NK-92 treated with Interleukin-12 subunit alpha and Interleukin-12 subunit beta, amount 100 ng/mL, for 24 hours (cell line): ENCODE measurements at regions not wholly inside any gene's neighbourhood (a gene's known extent, or its start where the extent isn't known, plus 50 kb on each side); places are given as distances from the start of the nearest gene placed in this dataset.
"Not testable (repeated sequence)": the region's sequence is repeated elsewhere in the genome, so short reads cannot be mapped to it uniquely, and the experiment has no call there.

ENCODE experiments used
- DNase-seq: peaks from one replicate; lab custom pipeline; 2025; lab: John Stamatoyannopoulos, UW

GRCh38 chr14:48260394-48261295, 585.2 kb upstream of the MDGA2 start:
- not testable (repeated sequence) for DNase-seq

- not testable (repeated sequence) for DNase-seq
Measured at GRCh38 chr14:48259876-48260275, 584.5 kb upstream of the MDGA2 start.

DNA sequence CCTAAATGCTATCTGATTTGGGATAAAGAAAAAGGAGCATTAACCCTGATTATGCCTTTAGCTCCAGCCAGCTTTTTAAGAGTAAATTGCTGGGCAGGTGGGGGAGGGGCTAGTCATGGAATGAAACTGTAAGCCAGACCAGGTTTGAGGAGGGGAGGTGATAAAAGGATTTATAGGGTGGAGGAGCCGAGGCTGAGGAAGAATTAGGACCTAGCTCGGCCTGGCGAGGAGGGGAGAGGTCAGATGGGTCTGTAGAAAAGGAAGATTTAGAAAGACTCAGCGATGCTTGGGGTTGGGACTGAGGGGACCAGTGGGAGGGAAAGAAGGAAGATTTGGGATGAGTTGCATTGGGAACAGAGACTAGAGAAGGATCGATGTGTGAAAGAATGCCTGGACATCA, 583.8 kb upstream of the MDGA2 start:
- DNase-seq: not testable (repeated sequence)

DNA sequence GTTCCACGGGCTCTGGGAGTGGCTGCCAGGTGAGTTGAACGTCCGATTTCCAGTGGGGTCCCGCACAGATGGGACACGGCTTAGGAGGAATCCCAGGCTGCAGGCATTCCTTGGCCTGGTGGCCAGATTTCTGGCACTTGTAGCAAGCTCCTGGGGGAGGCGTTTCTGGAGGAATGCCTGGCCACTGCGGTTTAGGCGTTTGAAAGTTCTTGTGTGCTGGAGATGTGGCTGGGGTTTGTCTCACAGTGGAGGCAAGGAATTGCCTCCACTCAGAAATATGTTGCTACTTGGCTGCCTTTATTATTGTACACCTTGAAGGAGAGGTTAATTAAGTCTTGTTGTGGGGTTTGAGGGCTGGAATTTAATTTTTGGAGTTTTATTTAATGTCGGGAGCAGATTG, 583.3 kb upstream of the MDGA2 start:
- DNase-seq: not testable (repeated sequence)

DNA sequence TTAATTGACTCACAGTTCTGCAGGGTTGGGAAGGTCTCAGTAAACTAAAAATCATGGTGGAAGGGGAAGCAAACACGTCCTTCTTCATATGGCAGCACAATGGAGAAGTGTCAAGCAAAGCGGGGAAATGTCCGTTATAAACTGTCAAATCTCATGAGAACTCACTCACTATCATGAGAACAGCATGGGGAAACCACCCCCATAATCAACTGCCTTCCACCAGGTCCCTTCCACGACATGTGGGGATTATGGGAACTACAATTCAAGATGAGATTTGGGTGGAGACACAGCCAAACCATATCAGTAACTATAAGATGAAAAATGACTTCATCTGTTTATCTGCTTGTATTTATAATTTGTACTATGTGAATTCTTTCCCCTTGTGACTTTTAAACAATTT, 577.6 kb upstream of the MDGA2 start:
- no peak for DNase-seq

GRCh38 chr14:48251290-48251689, 575.9 kb upstream of the MDGA2 start:
- DNase-seq: no peak

DNA sequence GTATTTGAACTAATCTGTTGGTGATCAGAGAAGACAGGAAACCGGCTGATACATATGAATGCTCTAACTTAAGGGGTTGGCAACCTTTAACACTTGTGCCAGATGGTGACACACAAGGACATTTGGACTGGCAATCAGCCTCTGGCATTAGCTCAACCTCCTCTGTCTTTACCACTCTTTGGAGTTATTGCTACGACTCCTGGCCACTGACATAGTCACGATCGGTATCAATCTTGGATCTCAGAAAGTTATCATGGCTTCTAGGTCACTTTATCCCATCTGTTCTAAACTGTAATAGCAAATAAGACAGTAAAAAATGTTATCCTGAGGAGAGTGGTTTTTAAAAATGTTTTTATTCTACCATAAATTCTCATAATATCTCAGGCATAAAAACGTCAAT, 575.2 kb upstream of the MDGA2 start:
- DNase-seq: no peak

GRCh38 chr14:48247977-48248376, 572.6 kb upstream of the MDGA2 start:
- DNase-seq: no peak

DNA sequence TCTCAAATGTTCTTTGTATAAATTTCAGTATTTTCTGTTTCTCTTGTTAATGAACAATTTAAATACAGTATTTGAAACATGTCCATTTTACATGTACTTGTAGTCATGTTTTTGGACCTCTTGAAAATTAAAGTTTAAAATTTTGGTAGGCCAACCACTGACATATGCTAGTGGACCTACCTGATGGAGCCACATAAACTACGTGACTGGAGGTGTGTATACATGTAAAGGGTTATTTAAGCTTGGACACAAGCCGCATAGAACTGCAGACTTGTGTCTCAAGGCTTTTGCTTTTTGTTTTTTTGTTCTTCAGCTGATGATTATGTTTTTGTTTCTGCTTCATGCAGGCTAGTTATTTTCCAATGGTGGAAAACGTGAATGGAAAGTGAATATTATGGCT, 568.5 kb upstream of the MDGA2 start:
- no peak for DNase-seq

DNA sequence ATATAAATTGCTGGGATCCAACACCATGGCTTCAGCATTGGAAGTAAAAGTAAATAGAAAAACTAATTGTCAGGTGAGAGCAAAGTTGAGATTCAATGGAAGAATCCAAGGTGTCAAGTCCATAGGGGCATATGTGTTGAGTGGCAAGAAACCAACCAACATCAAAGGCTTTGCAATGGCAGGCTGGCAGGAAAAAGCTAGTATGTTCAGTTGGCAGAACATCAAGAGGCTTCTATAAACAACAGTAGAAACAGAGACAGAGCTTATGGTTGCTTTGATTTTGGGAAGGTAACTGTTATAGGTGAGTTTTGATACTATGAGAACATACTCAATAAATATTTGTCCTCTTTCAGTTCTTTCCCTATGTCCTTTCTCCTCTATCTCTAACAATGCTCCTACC, 553.7 kb upstream of the MDGA2 start:
- DNase-seq: no peak

GRCh38 chr14:48193893-48194292, 518.5 kb upstream of the MDGA2 start:
- no peak for DNase-seq

DNA sequence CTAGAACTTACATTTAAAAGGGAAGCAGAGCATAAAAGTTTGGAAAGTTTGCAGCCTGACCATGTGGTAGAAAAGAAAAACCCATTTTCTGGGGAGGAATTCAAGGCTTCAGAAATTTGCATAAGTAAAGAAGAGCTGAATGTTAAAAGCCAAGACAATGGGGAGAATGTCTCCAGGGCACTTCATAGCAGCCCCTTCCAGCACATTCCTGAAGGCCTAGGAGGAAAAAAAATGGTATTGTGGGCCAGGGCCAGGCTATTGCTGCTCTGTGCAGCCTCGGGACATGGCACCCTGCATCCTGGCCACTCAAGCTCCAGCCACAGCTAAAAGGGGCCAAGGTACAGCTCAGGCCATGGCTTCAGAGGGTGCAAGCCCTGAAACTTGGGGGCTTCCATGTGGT, 474.2 kb upstream of the MDGA2 start:
- DNase-seq: not testable (repeated sequence)

GRCh38 chr14:48140804-48141203, 465.4 kb upstream of the MDGA2 start:
- DNase-seq: no peak

DNA sequence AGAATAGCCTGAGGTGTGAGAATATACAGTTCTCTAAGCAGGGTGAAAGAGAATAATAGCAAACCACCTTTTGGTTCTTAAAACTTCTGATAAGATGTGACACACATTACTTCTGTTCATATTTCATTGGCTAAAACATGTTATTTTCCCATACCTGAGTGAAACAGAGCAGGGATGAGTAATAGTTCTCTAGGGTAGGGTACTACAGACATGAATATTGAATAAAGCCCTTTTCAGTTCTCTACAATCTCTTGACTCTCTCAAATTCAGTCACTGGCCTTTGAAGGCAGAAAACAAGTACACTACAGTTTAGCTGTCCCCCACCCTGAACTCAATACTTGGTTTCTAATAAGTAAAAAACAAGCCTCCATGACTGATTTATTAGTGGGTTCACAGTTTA, 454.1 kb upstream of the MDGA2 start:
- DNase-seq: no peak

DNA sequence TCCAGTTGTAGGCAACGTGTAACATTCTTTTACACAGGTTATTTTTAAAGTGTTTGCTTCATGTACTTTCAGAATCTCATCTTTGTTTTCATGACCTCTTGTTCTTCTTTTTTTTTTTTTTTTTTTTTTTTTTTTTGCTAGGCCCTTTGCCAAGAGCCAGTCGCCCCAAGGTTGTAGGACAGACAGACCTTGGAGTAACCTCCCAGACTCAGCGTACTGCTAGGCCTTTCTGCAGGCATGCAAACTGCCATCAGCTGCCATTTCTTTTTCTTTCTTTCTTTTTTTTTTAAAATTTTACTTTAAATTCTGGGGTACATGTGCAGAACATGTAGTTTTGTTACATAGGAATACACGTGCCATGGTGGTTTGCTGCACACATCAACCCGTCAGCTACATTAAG, 452.3 kb upstream of the MDGA2 start:
- no peak for DNase-seq

GRCh38 chr14:48125654-48126053, 450.2 kb upstream of the MDGA2 start:
- DNase-seq: no peak

- no peak for DNase-seq
Measured at GRCh38 chr14:48113713-48114112, 438.3 kb upstream of the MDGA2 start.

DNA sequence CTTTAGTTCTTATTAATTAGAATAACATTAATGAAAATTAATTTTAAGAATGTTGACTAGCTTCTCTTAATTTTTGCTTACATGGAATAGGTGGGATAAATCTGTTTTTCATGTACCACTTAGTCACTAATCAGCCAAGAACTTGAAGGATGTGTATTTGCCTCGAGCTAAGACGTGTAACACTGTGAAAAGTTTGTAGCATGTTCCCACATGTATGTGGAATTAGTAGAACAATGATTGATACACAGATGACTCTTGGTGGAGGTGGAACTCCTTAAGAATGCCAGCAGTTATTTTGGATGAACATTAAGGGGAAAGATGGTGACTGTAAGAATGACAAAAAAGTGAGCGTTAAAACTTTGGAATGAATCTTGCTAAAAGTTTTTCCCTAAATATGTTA, 435.7 kb upstream of the MDGA2 start:
- DNase-seq: no peak

GRCh38 chr14:48107646-48108045, 432.2 kb upstream of the MDGA2 start:
- DNase-seq: no peak

DNA sequence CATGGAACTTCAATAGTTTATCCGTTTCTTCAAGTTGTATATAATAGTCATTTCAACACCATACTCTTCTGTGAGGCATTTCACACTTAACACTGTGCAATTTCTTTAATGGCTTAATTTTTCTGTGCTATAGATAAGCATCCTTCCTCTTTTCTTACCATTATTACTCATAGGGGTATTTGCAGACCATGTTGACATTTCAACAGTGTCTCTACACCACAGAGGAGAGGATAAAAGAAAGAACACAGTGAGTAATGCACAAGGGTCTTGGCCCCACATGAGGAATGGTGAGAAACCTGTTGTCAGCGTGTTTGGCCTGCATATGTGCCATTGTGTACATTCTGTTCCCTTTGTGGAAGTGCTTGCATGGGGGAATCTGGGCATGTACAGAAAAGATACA, 421.5 kb upstream of the MDGA2 start:
- DNase-seq: no peak

GRCh38 chr14:48086516-48086915, 411.1 kb upstream of the MDGA2 start:
- no peak for DNase-seq

DNA sequence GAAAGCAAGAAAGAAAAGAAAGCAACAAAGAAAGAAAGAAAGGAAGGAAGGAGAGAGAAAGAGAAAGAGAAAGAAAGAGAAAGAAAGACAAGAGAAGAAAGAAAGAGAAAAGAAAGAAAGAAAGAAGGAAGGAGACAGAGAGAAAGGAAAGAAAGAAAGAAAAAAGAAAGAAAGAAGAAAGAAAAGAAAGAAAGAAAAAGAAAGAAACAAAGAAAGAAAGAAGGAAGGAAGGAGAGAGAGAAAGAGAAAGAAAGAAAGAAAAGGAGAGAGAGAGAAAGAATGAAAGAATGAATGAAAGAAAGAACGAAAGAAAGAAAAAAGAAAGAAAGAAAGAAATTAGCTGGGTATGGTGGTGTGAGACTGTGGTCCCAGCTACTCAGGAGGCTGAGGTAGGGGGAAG, 400.1 kb upstream of the MDGA2 start:
- no peak for DNase-seq

DNA sequence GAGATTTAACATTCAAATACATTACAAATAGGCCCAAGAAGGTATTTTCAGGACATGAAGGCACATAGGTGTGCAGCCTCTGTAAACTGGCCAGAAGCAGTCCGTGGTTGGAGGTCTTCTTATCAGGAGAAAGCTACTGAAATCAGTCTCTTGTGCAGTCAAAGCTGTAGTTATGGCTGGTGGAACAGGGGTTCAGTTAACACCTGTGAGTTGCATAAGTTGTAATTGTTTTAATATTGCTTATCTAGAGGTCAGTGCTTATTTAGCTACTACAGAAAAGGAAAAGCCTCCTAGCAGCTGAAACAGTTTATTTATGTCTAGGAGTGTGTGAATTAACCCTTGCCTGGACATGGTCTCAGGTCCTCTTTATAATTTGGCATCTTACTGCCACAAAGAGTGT, 377.6 kb upstream of the MDGA2 start:
- DNase-seq: no peak

DNA sequence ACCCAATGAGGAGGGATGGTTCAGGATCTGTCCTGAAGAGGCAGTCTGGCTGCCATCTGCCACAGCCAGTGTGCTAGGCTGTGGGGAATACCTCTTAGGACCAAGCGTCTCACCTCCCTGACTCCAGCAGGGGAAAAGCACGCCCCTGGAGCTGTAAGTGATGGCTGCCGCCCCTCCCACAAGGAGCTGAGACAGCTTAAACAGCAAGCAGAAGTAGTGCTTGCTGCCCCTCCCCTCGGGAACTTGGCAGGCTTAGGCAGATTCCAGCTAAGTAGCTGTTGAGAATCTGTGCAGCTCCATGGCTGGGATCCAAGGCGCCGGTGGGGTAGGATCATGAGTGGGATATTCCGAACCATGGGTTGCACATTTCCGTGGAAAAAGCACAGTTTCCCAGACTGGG, 360.4 kb upstream of the MDGA2 start:
- no peak for DNase-seq
